ENCODE measurements at regions not wholly inside any gene's neighbourhood (a gene's known extent, or its start where the extent isn't known, plus 50 kb on each side); places are given as distances from the start of the nearest gene placed in this dataset.

DNA sequence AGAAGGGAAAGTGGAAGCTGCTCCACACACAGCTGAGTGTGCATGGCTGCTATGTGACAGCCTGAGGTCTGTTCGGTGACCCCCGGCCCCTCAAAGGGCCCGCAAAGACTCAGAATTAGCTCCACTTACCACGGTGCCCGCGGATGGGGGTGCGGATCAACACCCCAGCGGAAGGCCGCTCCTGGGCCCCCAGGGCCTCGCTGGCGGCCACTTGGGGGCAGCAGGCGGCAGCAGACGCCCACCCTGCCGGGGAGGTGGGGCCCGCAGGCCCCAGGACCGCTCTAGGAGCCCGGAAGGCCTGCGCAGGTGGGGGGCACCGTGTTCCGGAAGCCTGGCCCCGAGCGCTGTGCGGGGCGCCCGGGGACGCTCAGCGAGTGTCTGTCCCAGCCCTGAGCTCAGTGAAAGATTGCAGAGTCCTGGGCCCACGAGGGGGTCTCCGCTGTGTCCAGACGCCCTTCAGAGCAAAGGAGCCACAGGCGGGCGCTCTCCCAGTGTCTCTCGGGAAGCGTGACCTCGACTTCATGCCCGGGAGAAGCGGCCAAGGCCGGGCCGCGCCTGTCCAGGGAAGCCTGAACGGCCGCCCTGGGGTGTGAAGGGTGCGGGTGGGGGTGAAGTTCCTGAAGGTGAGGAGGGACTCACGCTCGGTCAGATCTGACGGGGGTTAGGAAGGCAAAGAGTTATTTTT is 118.7 kb downstream of the VAPA start:
- peak; percentile 17 for ATAC-seq
- DNase-seq (ENCODE audit: low spot score): no peak

DNA sequence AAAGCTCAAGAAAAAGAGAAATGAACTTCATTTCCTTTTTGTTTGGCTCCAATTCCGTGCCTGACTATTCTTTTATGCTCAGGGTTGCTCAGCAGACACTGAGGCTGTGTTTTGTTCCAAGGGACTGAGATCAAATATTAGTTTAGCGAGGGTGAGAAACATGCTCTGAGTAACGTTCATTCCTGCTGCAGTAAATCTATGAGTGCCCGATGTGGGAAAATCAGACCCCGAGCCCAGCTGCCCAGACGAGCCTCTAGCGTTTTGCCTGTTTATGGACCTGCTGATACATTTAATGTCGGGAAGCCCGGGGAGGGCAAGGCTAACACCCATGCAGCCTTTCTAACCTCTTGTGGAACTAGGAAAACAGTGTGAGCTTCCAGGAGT is 119.2 kb downstream of the VAPA start:
- no peak for DNase-seq (ENCODE audit: low spot score)
- no peak for ATAC-seq

DNA sequence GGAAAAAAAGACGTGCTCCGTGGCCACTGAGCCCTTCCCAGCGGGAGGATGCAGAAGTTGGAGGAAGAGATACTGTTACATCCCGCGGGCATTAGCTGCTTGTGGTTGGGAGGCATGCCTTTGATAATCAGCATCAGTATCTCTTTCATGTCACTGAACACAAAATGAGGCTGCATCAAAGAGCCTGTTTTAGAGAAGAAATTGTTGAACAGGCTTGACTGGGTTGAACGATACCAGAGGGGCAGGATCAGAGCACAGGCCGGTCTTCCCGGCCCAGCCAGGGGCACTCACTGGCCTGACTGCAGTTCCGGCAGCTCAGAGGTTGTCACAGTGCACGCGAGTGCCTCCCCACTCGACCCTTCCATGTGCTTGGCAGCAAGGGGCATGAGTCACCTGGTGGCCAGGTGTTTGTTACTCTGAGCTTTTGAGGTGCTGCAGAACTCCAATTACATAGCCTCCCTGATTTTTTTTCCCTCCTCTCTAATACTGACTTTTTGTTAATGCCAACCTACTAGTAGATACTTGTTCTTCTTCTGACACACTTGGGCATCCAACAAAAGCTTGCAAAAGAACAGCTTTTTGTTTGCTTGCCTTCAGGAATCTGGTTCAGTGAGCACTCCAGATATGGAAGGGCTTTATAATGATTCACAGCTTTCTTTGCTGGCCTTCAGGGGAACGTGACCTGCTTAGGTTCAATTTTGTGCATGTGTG is 121.6 kb downstream of the VAPA start:
- DNase-seq (ENCODE audit: low spot score) (no peak), ATAC-seq (no peak)

DNA sequence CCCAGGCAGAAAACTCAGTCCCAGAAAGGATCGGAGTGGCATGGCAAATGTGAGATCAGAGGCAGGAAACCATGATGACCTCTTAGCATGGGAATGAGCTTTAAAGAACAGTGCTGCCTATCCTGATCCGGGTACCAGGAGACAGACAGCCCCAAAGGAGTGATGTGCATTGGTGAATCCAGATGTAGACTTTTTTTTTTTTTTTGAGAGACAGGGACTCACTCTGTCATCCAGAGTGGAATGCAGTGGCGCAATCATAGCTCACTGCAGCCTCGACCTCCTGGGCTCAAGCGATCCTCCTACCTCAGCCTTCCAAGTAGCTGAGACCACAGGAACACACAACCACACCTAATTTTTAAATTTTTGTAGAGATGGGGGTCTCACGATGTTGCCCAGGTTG is 122.7 kb downstream of the VAPA start:
- DNase-seq (ENCODE audit: low spot score): no peak
- ATAC-seq: no peak

DNA sequence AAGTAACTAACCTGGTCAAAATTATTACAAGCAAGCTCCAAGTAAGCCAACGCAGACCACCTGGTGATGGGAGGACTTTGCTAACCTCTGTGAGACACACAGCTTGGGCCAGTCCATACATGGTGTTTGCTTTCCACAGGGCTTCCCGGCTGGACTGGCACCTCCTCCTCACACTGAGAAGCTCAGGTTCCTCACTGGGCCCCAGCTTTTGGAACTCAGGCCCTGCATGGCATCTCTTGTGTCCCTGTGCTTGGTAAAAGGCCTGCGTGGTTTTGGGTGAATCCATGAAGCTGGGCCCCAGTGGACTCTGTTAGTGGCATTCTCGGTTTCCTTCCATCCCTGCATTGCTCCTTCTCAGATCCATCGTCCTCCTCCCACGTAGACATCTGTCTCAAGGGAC is 123.4 kb downstream of the VAPA start:
- DNase-seq (ENCODE audit: low spot score) (no peak), ATAC-seq (no peak)

DNA sequence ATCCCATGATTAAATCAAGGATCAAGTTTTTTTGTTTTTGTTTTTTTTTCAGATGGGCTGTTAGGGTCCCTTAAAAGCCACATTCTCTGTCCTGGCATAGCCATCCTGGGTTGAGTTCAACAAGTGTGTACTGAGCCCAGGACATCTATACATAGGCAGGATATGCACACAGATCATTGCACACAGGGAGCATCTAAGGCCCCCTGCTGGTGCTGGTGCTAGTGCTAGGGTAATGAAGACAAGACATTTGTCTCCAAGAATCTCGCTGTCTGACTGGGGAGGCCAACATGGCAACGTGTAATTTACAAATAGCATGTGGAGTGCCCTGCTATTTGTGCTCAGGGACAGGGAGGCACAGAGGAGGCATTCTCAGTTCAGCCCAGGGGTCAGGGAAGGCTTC is 124.5 kb downstream of the VAPA start:
- no peak for ATAC-seq
- no peak for DNase-seq (ENCODE audit: low spot score)

DNA sequence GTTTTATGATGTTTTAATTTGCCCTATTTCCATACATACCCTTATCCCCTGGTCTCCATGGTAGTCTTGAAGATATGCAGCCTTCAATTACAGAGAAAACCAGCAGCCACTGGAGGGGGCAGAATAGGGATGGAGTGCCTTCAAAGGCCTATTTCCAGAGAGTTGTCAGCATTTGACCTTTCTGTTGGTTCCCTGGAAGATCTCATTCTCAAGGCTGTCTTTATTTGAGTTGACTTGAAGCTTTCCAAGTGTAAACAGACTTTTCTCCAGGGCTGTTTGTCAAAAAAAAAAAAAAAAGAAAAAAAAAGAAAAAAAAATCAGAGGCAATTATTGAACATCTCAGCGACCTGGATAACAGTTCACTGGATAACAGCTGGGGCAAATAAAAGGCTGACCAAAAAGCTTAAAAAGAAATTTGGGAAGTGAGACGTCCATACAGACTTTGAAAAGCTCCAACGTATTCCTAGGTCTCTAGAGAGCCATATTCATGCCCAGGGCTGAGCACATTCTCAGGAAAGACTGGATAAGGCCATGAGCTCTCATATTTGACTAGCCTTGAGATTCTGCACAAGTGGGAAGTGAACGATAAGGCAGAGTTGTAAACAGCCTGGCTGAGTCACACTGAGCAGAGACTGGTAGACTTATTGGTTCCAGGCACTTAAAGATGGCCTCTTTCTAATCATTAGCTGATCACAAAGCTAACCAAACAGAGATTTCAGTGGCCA is 126.6 kb downstream of the VAPA start:
- ATAC-seq (no peak), DNase-seq (ENCODE audit: low spot score) (no peak)

DNA sequence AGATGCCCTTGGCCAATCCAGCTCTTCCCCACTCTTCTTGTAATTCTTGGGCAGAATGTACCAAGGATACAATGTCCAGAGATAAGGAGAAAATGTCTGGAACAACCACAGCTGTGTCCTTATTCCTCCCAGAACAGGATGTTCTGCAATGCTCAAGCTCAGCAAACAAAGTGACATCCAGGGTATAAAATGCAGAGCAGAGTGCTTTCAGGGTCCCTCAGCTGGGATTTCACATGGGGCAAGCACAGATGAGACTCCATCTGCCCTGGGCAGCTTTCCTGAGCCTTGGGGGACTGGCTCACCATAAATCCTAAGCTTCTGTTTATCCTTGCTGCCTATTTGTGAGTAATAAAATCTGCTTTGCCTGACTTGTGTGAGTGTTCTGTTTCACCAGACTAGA is 127.4 kb downstream of the VAPA start:
- no peak for ATAC-seq
- no peak for DNase-seq (ENCODE audit: low spot score)

DNA sequence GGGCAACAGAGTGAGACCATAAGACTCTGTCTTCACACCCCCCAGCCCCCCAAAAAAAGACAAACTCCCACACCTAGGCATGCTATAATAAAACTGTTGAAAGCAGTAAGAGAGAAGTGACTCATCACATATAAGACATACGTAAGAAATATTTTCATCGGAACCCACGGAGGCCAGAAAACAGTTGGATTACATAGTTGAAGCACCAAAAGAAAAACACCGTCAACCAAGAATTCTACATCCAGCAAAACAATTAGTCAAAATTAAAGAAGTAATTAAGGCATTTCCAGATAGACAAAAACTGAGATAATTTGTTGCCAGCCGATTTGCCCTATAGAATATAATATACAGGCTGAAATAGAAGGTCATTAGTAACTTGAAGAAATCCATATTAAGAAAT is 128.7 kb downstream of the VAPA start:
- ATAC-seq (no peak), DNase-seq (ENCODE audit: low spot score) (no peak)

DNA sequence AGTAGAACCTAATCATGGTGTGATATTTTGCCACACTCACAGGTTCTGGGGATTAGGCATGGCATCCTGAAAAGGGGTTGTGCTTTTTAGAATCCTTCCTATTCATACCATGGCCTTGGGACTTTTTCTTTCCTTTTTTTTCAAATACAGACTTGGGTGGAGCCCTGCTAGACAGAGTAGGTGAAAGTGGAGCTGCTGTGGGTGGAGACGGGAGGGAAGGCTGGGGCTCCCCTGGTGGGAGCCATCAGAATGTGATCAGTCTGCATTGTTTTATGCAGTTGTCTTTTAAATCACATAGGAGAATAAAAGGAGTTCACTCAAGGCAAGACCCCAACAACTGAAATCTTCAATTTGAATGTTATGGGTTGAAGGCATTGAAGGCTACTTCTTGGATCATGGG is 130.2 kb downstream of the VAPA start:
- ATAC-seq: no peak

DNA sequence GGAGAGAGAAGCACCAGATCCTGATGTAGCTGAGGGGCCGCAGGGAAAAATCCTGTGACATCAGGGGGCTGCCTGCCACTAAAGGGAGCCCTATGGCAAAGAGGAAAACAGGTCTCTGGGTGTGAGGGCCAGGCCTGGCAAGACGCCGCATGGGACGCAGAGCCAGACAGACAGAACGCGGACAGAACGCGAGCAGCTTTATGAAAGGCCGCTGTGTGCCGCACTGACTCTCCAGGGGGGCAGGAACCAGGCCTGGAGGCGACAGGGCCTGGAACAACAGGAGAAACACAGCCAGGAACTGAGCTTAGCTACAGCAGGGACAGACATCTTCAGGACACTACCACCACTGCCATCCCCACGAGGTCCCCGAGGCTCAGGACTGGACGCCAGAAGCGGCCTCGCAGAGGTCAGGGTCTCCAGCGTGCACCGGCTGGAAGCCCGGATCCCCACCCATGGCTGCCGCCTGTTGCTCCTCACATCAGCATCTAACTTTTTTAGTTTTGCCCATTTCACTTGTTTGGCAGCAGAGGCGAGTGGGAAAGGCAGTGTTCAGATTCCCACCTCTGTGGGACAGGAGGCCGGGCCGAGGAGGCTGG is 131.6 kb downstream of the VAPA start:
- ATAC-seq: no peak
- DNase-seq (ENCODE audit: low spot score): no peak

More for the DNA sequence above, 130.2 kb downstream of the VAPA start:
- no peak for DNase-seq (ENCODE audit: low spot score)

DNA sequence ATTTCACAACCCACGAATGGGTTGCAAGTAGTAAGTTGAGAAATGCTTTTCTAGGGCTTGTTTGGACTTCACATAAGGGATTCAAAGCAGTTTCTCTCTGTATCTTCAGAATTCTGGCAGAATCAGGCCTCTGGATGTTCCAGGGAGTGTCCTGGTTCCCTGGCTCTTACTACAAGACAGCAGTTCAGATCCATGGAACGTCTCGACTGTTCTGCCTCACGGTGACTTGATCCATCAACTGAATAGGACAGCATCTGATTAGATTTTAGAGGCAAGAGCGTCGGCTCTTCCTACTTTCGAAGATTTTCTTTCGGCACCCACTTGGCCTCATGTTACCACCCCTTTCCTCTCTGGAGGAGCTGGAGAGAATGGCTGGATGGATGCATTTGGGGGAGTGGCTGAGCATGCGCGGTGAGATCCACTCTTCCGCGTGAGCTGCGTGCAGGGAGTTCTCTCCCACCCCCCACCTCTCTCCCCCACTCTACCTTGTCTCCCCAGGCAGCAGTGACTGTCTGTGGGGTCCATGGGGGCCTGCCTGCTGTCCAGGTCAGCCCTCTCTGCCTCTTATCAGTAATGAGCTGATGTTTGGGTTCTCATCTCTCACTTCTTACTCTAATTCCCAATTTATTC is 132.5 kb downstream of the VAPA start:
- no peak for DNase-seq (ENCODE audit: low spot score)
- ATAC-seq: no peak

DNA sequence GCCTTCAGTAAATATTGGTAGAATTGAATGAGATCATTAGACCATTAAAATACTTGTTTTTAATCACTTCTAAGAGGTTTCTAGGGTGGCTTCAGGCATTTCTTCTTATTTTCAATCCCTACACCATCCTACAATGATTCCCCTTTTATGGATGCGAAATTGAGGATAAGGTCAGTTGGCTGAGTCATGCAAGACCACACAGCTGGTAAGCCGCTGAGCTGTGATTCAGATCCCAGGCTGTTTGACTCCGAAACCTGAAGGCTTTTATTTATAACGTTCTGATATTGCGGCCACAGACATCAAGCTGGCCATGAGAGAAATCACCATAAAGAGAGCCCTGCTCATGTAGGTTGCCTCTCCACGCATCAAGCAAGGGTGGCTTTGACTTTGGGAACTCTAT is 133.4 kb downstream of the VAPA start:
- DNase-seq (ENCODE audit: low spot score) (no peak), ATAC-seq (no peak)

DNA sequence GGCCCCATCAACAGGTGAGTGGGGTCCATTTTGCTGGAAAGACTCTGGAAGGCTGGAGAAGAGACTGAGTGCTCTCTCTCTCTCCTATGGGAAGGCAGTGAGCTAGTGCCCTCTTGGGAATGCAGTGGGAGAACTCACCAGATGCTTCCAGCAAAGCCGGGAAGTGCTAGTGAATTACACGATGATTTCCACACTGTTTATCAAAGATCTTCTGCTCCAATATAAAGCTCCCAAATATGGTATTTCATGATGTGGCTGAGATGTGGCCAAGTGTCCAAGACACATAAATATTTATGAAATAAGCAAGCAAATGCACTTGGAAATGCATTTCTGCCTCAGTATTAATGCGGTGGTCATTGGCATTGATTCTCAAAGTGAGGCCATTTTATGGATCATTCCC is 135.9 kb downstream of the VAPA start:
- ATAC-seq (no peak), DNase-seq (ENCODE audit: low spot score) (no peak)

DNA sequence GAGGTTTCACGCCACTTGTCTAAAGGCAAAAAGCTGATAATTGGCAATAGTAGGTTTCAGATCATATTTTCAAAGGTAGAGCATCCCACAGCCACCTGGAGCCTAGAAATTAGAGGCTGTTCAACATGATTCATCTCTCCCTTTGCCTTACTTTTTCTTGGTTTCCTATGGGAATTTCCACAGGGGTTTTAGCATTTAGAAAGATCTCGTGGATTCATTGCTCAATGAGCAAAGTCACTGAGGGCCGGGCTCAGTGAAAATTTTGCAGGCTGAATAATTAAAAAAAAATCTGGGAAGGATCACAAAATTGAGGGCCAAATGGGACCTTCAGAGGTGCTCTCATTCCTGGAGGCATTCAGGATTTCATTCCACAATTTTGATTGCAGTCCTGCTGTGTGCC is 137.1 kb downstream of the VAPA start:
- ATAC-seq: no peak

DNA sequence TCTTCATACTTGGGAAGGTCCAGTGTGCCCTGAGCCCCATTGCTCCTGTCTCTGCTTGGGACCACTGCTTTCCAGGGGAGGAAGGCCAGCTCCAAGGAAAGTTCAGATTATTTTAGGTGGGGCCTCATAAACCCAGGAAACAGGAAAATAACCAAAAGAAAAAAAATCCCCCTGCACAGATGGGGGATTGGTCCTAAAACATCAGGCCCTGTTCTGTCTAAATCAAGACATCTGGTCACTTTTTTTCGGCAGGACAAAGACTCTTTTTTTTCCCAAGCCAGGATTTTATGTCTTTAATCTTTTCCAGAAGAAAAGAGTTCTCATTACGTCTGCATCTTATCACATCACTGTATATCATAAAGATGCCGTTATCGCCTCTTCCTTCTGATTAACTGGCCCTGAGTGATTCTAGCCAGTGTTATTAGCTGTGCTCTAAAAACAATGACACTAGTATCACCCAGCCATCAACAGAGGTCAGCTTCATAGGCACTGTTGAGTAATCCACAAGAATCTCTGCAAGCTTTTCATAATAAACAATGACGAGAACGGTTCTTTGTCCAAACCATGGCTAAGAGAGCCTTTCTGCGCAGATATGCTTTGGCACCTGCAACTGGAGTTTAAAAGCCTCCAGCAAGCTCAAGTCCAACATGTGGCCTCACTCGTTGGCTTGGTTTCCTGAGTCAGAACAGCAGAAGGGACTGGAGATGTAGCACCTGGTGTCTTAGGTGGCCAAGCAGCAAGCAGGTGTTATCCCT is 138.2 kb downstream of the VAPA start:
- DNase-seq (ENCODE audit: low spot score) (no peak), ATAC-seq (no peak)

More for the DNA sequence above, 137.1 kb downstream of the VAPA start:
- DNase-seq (ENCODE audit: low spot score): no peak

DNA sequence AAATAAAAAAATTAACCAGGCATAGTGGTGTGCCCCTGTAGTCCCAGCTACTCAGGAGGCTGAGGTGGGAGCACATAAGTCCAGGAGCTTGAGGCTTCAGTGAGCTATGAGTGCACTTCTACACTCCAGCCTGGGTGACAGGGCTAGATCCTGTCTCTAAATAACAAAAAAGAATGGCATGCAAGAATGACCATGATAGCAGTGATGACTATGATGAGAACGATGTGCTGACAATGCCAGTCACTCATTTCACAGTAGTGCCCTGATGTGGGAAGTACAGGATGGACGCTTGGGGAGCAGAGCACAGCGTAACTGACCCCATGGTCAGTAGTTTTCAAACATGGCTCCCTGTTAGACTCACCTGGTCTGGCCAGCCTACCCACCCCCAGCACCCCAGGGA is 139.1 kb downstream of the VAPA start:
- no peak for ATAC-seq
- no peak for DNase-seq (ENCODE audit: low spot score)

DNA sequence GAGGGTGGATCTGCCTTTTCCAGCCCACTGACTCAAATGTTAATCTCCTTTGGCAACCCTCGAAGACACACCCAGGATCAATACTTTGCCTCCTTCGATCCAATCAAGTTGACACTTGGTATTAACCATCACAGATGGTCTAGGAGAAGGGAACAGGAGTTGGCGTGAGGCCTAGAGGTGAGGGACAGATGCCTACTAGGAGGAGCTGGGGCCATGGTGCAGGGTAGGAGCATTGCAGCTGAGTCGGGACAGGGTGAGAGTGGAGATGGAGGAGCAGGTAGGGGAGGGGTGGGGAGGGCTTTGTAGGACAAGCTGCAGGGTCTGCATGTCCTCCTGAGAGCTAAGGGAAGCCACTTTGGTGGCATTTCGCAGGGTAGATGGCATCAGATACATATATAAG is 140.0 kb downstream of the VAPA start:
- DNase-seq (ENCODE audit: low spot score) (no peak), ATAC-seq (no peak)

DNA sequence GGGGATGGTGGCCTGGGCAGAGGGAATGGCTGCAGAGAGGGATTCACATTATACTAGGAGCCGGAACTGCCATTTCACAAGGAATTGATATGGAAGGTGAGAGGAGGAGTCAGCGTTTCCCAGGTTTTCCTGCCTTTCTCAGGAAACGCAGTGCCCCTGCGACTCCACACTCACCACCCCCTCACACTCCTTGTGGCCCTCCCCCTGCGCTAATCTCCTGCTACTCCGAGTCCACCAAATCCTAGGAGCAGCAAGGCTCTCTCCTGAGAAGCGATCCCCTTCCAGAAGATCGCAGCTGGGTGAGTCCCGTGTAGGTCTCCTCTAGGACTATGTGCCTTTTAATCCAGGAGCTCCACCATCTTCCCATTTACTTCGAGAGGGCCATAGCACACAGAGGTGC is 140.6 kb downstream of the VAPA start:
- no peak for ATAC-seq
- DNase-seq (ENCODE audit: low spot score): no peak

DNA sequence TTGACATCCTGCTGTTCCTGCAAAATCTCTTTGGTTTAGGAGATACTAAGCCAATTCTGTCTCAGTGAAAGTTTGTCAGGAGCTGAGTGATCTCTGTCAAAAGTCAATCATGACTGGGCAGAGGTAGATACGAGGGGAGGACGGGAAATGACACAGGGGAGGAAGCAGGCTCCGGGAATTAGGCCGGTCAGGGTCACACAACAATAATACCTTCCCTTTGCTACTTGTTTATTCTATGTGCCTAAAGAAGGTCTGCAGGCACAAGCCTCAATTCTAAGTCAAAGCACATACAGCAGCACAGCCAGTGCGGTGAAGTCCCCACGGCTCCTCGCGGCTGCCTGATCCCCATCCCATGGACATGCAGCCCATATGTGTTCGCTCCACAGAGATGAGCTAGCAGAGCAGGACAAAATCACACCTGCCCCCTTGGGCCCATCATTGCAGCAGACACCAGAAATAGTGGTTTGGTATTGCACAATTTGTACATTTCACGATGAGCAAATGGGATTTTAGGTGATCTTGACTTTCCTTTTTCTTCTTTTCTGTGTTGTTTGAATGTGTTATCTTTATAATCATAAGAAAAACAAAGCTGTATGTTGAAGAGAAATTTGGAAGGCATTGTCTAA is 141.4 kb downstream of the VAPA start:
- ATAC-seq: no peak
- no peak for DNase-seq (ENCODE audit: low spot score)

Data from left lobe of liver (tissue), 2 donors.